NCI-H2227 (cell line): ENCODE measurements at regions not wholly inside any gene's neighbourhood (a gene's known extent, or its start where the extent isn't known, plus 50 kb on each side); places are given as distances from the start of the nearest gene placed in this dataset.

ENCODE experiments used
- DNase-seq: peaks from one replicate; lab custom pipeline; 2025; ENCODE audit not compliant: unreplicated experiment; lab: John Stamatoyannopoulos, UW

- DNase-seq: no peak
Measured at GRCh38 chr19:28889941-28890670, 322.8 kb downstream of the UQCRFS1 start.

- no peak for DNase-seq
Measured at GRCh38 chr19:28887920-28888618, 324.9 kb downstream of the UQCRFS1 start.

GRCh38 chr19:28886708-28887107 is 326.2 kb downstream of the UQCRFS1 start:
- no peak for DNase-seq

GRCh38 chr19:28885965-28886364 is 327.0 kb downstream of the UQCRFS1 start:
- no peak for DNase-seq

GRCh38 chr19:28884786-28885476 is 328.0 kb downstream of the UQCRFS1 start:
- no peak for DNase-seq

- no peak for DNase-seq
Measured at GRCh38 chr19:28883241-28883693, 329.7 kb downstream of the UQCRFS1 start.

GRCh38 chr19:28882818-28883217 is 330.1 kb downstream of the UQCRFS1 start:
- no peak for DNase-seq

- DNase-seq: peak; percentile 72
Measured at GRCh38 chr19:28881616-28882015, 331.3 kb downstream of the UQCRFS1 start.

- peak; percentile 81 for DNase-seq
Measured at GRCh38 chr19:28880735-28881401, 332.1 kb downstream of the UQCRFS1 start.

- DNase-seq: peak; percentile 99
Measured at GRCh38 chr19:28878862-28879566, 333.9 kb downstream of the UQCRFS1 start.

- no peak for DNase-seq
Measured at GRCh38 chr19:28876609-28877123, 336.3 kb downstream of the UQCRFS1 start.

- no peak for DNase-seq
Measured at GRCh38 chr19:28874742-28875141, 338.2 kb downstream of the UQCRFS1 start.

- no peak for DNase-seq
Measured at GRCh38 chr19:28873301-28873700, 339.6 kb downstream of the UQCRFS1 start.

GRCh38 chr19:28871099-28871725 is 341.7 kb downstream of the UQCRFS1 start:
- DNase-seq: no peak

- DNase-seq: no peak
Measured at GRCh38 chr19:28869459-28869858, 343.5 kb downstream of the UQCRFS1 start.

- DNase-seq: no peak
Measured at GRCh38 chr19:28868836-28869235, 344.1 kb downstream of the UQCRFS1 start.

GRCh38 chr19:28867978-28868377 is 345.0 kb downstream of the UQCRFS1 start:
- no peak for DNase-seq

- peak; percentile 62 for DNase-seq
Measured at GRCh38 chr19:28864577-28865042, 348.3 kb downstream of the UQCRFS1 start.

- no peak for DNase-seq
Measured at GRCh38 chr19:28864024-28864503, 348.9 kb downstream of the UQCRFS1 start.

GRCh38 chr19:28862238-28862637 is 350.7 kb downstream of the UQCRFS1 start:
- no peak for DNase-seq
